GM13976 (cell line): ENCODE measurements at regions not wholly inside any gene's neighbourhood (a gene's known extent, or its start where the extent isn't known, plus 50 kb on each side); places are given as distances from the start of the nearest gene placed in this dataset.
"Not testable (repeated sequence)": the region's sequence is repeated elsewhere in the genome, so short reads cannot be mapped to it uniquely, and the experiment has no call there.

Experiments
- DNase-seq: peaks from one replicate; pipeline ENCODE4 v3.0.0; 2012; ENCODE audit warnings: low spot score
- CTCF ChIP-seq: IDR thresholded peaks from 2 replicates; pipeline ENCODE4 v1.5.1; 2012; ENCODE audit warnings: borderline replicate concordance, mild to moderate bottlenecking; ENCODE audit not compliant: insufficient read depth; ENCODE audit errors: extremely low read depth, missing control alignments, control extremely low read depth
- in situ Hi-C: fragments of 300-500 bp; cut with MboI; formaldehyde crosslinking; loops from one replicate; pipeline ENCODE4 v1.12.0; 2022; ENCODE audit warnings: low sequenced_read_pairs, mixed read lengths, inconsistent platforms; ENCODE audit not compliant: unreplicated experiment

- in situ Hi-C loops, result no loop called here
- TF ChIP-seq CTCF, result no peak
- no peak for DNase-seq
Observed at GRCh38 chr10:47165168-47165710, 134.8 kb upstream of the GDF10 start.

GRCh38 chr10:47165711-47166404 is 134.1 kb upstream of the GDF10 start:
- TF ChIP-seq CTCF, result no peak
- DNase-seq, result no peak
- in situ Hi-C loops, result no loop called here

GRCh38 chr10:47166405-47166777 is 133.6 kb upstream of the GDF10 start:
- DNase-seq, result no peak
- in situ Hi-C loops, result no loop called here
- TF ChIP-seq CTCF, result no peak

GRCh38 chr10:47166808-47167581 is 133.0 kb upstream of the GDF10 start:
- in situ Hi-C loops, DNase-seq: not testable (repeated sequence)

GRCh38 chr10:47167591-47167990 is 132.4 kb upstream of the GDF10 start:
- TF ChIP-seq CTCF, result no peak
- no peak for DNase-seq
- in situ Hi-C loops, result no loop called here

GRCh38 chr10:47169581-47169980 is 130.4 kb upstream of the GDF10 start:
- in situ Hi-C loops, result no loop called here
- DNase-seq, result no peak
- TF ChIP-seq CTCF, result no peak

GRCh38 chr10:47173929-47174442 is 126.0 kb upstream of the GDF10 start:
- no peak for TF ChIP-seq CTCF
- in situ Hi-C loops, result no loop called here
- DNase-seq, result no peak
